22Rv1 (cell line): ENCODE measurements at regions not wholly inside any gene's neighbourhood (a gene's known extent, or its start where the extent isn't known, plus 50 kb on each side); places are given as distances from the start of the nearest gene placed in this dataset.

Experiments
- H3K27ac ChIP-seq: fragments of 450-650 bp; 2 replicates; pipeline ENCODE4 v1.5.1; 2017
- CTCF ChIP-seq: fragments of 450-650 bp; IDR thresholded peaks from 2 replicates; pipeline ENCODE4 v1.5.1; 2017; ENCODE audit warnings: mild to moderate bottlenecking
- ZFX ChIP-seq: fragments of 450-650 bp; IDR thresholded peaks from 2 replicates; pipeline ENCODE4 v1.6.1; 2017; ENCODE audit warnings: antibody characterized with exemption, borderline replicate concordance

- TF ChIP-seq CTCF (no peak), ZFX (no peak)
- H3K27ac ChIP-seq = no peak overlapping the region
These were observed 386.8 kb upstream of the JAG1 start for GRCh38 chr20:11060423-11061185.

GRCh38 chr20:11063444-11063843 lies 389.6 kb upstream of the JAG1 start:
- TF ChIP-seq CTCF (no peak), ZFX (no peak)
- no peak overlapping the region for H3K27ac ChIP-seq

GRCh38 chr20:11064946-11065345 lies 391.1 kb upstream of the JAG1 start:
- TF ChIP-seq CTCF (no peak), ZFX (no peak)

GRCh38 chr20:11067359-11067758 lies 393.6 kb upstream of the JAG1 start:
- no peak for TF ChIP-seq CTCF
- no peak for TF ChIP-seq ZFX
- H3K27ac ChIP-seq = no peak overlapping the region

More at GRCh38 chr20:11064946-11065345, 391.1 kb upstream of the JAG1 start:
- no peak overlapping the region for H3K27ac ChIP-seq

- TF ChIP-seq ZFX = no peak
- no peak for TF ChIP-seq CTCF
- H3K27ac ChIP-seq = no peak overlapping the region
These were observed 399.2 kb upstream of the JAG1 start for GRCh38 chr20:11072982-11073381.

- no peak overlapping the region for H3K27ac ChIP-seq
- TF ChIP-seq ZFX (no peak), CTCF (no peak)
These were observed 402.8 kb upstream of the JAG1 start for GRCh38 chr20:11076434-11077105.

GRCh38 chr20:11077226-11077625 lies 403.4 kb upstream of the JAG1 start:
- no peak for TF ChIP-seq ZFX
- no peak for TF ChIP-seq CTCF
- H3K27ac ChIP-seq = no peak overlapping the region
